CD4-positive, alpha-beta T cell (primary cell): ENCODE measurements at regions not wholly inside any gene's neighbourhood (a gene's known extent, or its start where the extent isn't known, plus 50 kb on each side); places are given as distances from the start of the nearest gene placed in this dataset.

Experiments used
- ATAC-seq: fragments of 200-7000 bp; cut with Tn5 transposase; one replicate; pipeline ENCODE4 v1.10.0; 2022; ENCODE audit warnings: mild to moderate bottlenecking; ENCODE audit not compliant: poor library complexity
- CTCF ChIA-PET: fragments of 350-600 bp; sonication (Branson Sonifier 250); formaldehyde crosslinking; loops from one replicate; lab custom pipeline; 2021; ENCODE audit warnings: antibody characterized with exemption, inconsistent platforms; lab: Charles Lee
- POLR2A ChIA-PET: fragments of 350-600 bp; sonication (Branson Sonifier 250); formaldehyde crosslinking; loops from one replicate; lab custom pipeline; 2021; ENCODE audit warnings: antibody characterized with exemption, inconsistent platforms; lab: Charles Lee
- DNase-seq, 14 experiments: peaks; one replicate each; pipeline ENCODE4 v3.0.0-alpha.2; 2013 to 2020; ENCODE audit warnings: mixed read lengths in 2 of 14
- H3K27ac ChIP-seq, 2 donors: one replicate each; pipeline versions ENCODE4 v1.5.1 to v1.7.0; 2013; ENCODE audit warnings: low read length in 2 of 2, low read depth in 1 of 2, mild to moderate bottlenecking in 1 of 2
- H3K27me3 ChIP-seq, 2 experiments: 1 replicate in 1 of 2; 2 replicates in 1 of 2; pipeline versions ENCODE4 v1.6.1 to v1.7.0; 2013; ENCODE audit warnings: low read length in 2 of 2, control low read depth in 1 of 2, mild to moderate bottlenecking in 1 of 2, moderate library complexity in 1 of 2; ENCODE audit not compliant: insufficient read depth in 2 of 2, control insufficient read depth in 1 of 2
- H3K36me3 ChIP-seq: one replicate; pipeline ENCODE4 v1.6.1; 2013; ENCODE audit warnings: low read length, control low read depth; ENCODE audit not compliant: insufficient read depth
- H3K4me1 ChIP-seq: one replicate; pipeline ENCODE4 v1.6.1; 2013; ENCODE audit warnings: low read length, control low read depth; ENCODE audit not compliant: insufficient read depth
- H3K4me3 ChIP-seq: one replicate; pipeline ENCODE4 v1.5.1; 2013; ENCODE audit warnings: mild to moderate bottlenecking, low read length, moderate library complexity
- H3K9me3 ChIP-seq, 2 experiments: 1 replicate in 1 of 2; 2 replicates in 1 of 2; pipeline versions ENCODE4 v1.6.1 to v1.7.0; 2013; ENCODE audit warnings: low read length in 2 of 2, mild to moderate bottlenecking in 2 of 2, control low read depth in 1 of 2, moderate library complexity in 1 of 2; ENCODE audit not compliant: control insufficient read depth in 1 of 2, insufficient read depth in 1 of 2
- H3K27ac Mint-ChIP-seq: one replicate; pipeline ENCODE4 v1.8.0; 2020; ENCODE audit warnings: mixed read lengths
- H3K27me3 Mint-ChIP-seq: one replicate; pipeline ENCODE4 v1.8.0; 2021; ENCODE audit warnings: mixed read lengths
- H3K36me3 Mint-ChIP-seq: one replicate; pipeline ENCODE4 v1.8.0; 2021; ENCODE audit warnings: low read depth, mixed read lengths
- H3K4me1 Mint-ChIP-seq: one replicate; pipeline ENCODE4 v1.8.0; 2021; ENCODE audit warnings: low read depth, mixed read lengths
- H3K4me3 Mint-ChIP-seq: one replicate; pipeline ENCODE4 v1.8.0; 2020; ENCODE audit warnings: mild to moderate bottlenecking, mixed read lengths
- H3K9me3 Mint-ChIP-seq: one replicate; pipeline ENCODE4 v1.8.0; 2020; ENCODE audit warnings: mixed read lengths
- CTCF ChIP-seq: fragments of 200-600 bp; IDR thresholded peaks from one replicate; pipeline ENCODE4 v1.8.0; 2022; ENCODE audit warnings: antibody characterized with exemption, mild to moderate bottlenecking
- intact Hi-C, 2 experiments: fragments of 100-400 bp; cut with DNase I in 1 of 2; cut with micrococcal nuclease in 1 of 2; formaldehyde crosslinking; loops; one replicate each; pipeline versions ENCODE4 v1.15.1 to v1.9.0; 2023 to 2025; cut with DNase I, micrococcal nuclease

GRCh38 chr18:29002747-29003146 lies 825.8 kb upstream of the CDH2 start:
- Mint-ChIP-seq H3K4me1 (no peaks in the 10 kb centered on the region), H3K4me3 (no peak overlapping the region), H3K9me3 (peaks cover 11% of the 10 kb centered on the region), H3K27me3 (no peaks in the 10 kb centered on the region), H3K36me3 (no peaks in the 10 kb centered on the region), H3K27ac (no peak overlapping the region)
- POLR2A ChIA-PET = no interaction called here
- H3K27ac ChIP-seq = no peak overlapping the region
- CTCF ChIA-PET = no interaction called here
- peaks cover 3 to 9% of the 10 kb centered on the region in 2 experiments for H3K9me3 ChIP-seq
- no peaks in the 10 kb centered on the region for H3K27me3 ChIP-seq
- H3K36me3 ChIP-seq = no peaks in the 10 kb centered on the region
- DNase-seq = no peak
- intact Hi-C loops = no loop called here
- TF ChIP-seq CTCF = no peak
- H3K4me3 ChIP-seq = no peak overlapping the region
- no peak for ATAC-seq
- no peaks in the 10 kb centered on the region for H3K4me1 ChIP-seq

DNA sequence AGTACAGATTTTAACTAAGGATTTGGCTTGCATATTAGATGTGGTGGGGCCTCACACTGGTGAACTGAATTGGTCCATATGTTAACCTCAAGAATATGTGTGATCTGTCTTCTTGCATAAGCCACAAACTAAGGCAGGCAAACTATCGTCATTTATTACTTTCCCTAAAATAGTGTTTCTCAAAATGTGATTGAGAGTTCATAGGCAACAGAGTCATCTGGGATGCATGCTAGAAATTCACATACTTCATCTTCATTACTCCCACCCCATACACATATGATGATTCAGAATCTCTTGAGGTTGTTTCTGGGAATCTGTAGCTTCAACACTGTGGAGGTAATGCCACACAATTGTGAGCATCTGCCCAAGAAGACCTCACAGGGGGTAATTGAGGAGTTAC lies 822.8 kb upstream of the CDH2 start:
- POLR2A ChIA-PET = no interaction called here
- intact Hi-C loops = no loop called here
- ATAC-seq = no peak

GRCh38 chr18:28995319-28995718 lies 818.4 kb upstream of the CDH2 start:
- Histone ChIP-seq H3K27me3 (no peaks in the 10 kb centered on the region), H3K4me3 (no peak overlapping the region), H3K4me1 (no peaks in the 10 kb centered on the region), H3K27ac (no peak overlapping the region), H3K36me3 (no peaks in the 10 kb centered on the region), H3K9me3 (peaks cover 3 to 10% of the 10 kb centered on the region in 2 experiments)
- no peaks in the 10 kb centered on the region for H3K27me3 Mint-ChIP-seq
- no peaks in the 10 kb centered on the region for H3K36me3 Mint-ChIP-seq
- ChIA-PET POLR2A (no interaction called here), CTCF (no interaction called here)
- ATAC-seq (no peak), DNase-seq (no peak)
- H3K4me1 Mint-ChIP-seq = no peaks in the 10 kb centered on the region
- no peak overlapping the region for H3K4me3 Mint-ChIP-seq
- intact Hi-C loops = no loop called here
- H3K9me3 Mint-ChIP-seq = peaks cover 9% of the 10 kb centered on the region
- TF ChIP-seq CTCF = no peak
- no peak overlapping the region for H3K27ac Mint-ChIP-seq

More for the DNA sequence above, 822.8 kb upstream of the CDH2 start:
- CTCF ChIA-PET = no interaction called here
- TF ChIP-seq CTCF = no peak
- peaks cover 11% of the 10 kb centered on the region for H3K9me3 Mint-ChIP-seq
- no peaks in the 10 kb centered on the region for H3K27me3 Mint-ChIP-seq
- Histone ChIP-seq H3K4me1 (no peaks in the 10 kb centered on the region), H3K27me3 (no peaks in the 10 kb centered on the region), H3K27ac (no peak overlapping the region), H3K36me3 (no peaks in the 10 kb centered on the region), H3K9me3 (peaks cover 3 to 9% of the 10 kb centered on the region in 2 experiments), H3K4me3 (no peak overlapping the region)
- no peak overlapping the region for H3K27ac Mint-ChIP-seq
- no peak overlapping the region for H3K4me3 Mint-ChIP-seq
- no peaks in the 10 kb centered on the region for H3K36me3 Mint-ChIP-seq
- no peak for DNase-seq
- no peaks in the 10 kb centered on the region for H3K4me1 Mint-ChIP-seq
